Erythroblast (primary cell): ENCODE measurements at regions not wholly inside any gene's neighbourhood (a gene's known extent, or its start where the extent isn't known, plus 50 kb on each side); places are given as distances from the start of the nearest gene placed in this dataset.
"Not testable (repeated sequence)": the region's sequence is repeated elsewhere in the genome, so short reads cannot be mapped to it uniquely, and the experiment has no call there.

Experiments
- GATA1 ChIP-seq: IDR thresholded peaks from 2 replicates; pipeline ENCODE4 v1.6.1; 2011; ENCODE audit warnings: low read depth, mild to moderate bottlenecking, control low read depth, low read length, moderate library complexity
- POLR2A ChIP-seq: IDR thresholded peaks from 2 replicates; pipeline ENCODE4 v1.6.1; 2011; ENCODE audit warnings: mild to moderate bottlenecking, low read length

- not testable (repeated sequence) for TF ChIP-seq POLR2A, GATA1
Measured at GRCh38 chr12:25352942-25353341, 102.2 kb upstream of the KRAS start.
